AG08395 (cell line): ENCODE measurements at regions not wholly inside any gene's neighbourhood (a gene's known extent, or its start where the extent isn't known, plus 50 kb on each side); places are given as distances from the start of the nearest gene placed in this dataset.
A peak's percentile ranks its signal among the peaks of the same experiment; 100 is the strongest.
"Not testable (repeated sequence)": the region's sequence is repeated elsewhere in the genome, so short reads cannot be mapped to it uniquely, and the experiment has no call there.

Experiments used
- DNase-seq: peaks from one replicate; pipeline ENCODE4 v3.0.0; 2012; ENCODE audit warnings: mixed read lengths, low spot score

- DNase-seq, result peak; percentile 27
These were observed 250.0 kb downstream of the ABCC12 start for GRCh38 chr16:47905771-47906170.

GRCh38 chr16:47904691-47905090 is 251.1 kb downstream of the ABCC12 start:
- DNase-seq, result no peak

GRCh38 chr16:47903470-47903869 is 252.3 kb downstream of the ABCC12 start:
- no peak for DNase-seq

GRCh38 chr16:47897105-47897504 is 258.7 kb downstream of the ABCC12 start:
- not testable (repeated sequence) for DNase-seq

GRCh38 chr16:47895146-47895545 is 260.6 kb downstream of the ABCC12 start:
- no peak for DNase-seq

GRCh38 chr16:47892999-47893398 is 262.8 kb downstream of the ABCC12 start:
- no peak for DNase-seq

- no peak for DNase-seq
These were observed 267.1 kb downstream of the ABCC12 start for GRCh38 chr16:47888734-47889133.

GRCh38 chr16:47888142-47888541 is 267.7 kb downstream of the ABCC12 start:
- peak; percentile 58 for DNase-seq

GRCh38 chr16:47887496-47887895 is 268.3 kb downstream of the ABCC12 start:
- DNase-seq, result peak; percentile 28

- DNase-seq, result no peak
These were observed 269.0 kb downstream of the ABCC12 start for GRCh38 chr16:47886631-47887415.

GRCh38 chr16:47886139-47886538 is 269.7 kb downstream of the ABCC12 start:
- DNase-seq, result no peak

- no peak for DNase-seq
These were observed 270.3 kb downstream of the ABCC12 start for GRCh38 chr16:47885489-47885888.

- no peak for DNase-seq
These were observed 271.6 kb downstream of the ABCC12 start for GRCh38 chr16:47884116-47884725.

GRCh38 chr16:47881574-47881973 is 274.2 kb downstream of the ABCC12 start:
- no peak for DNase-seq

- DNase-seq, result no peak
These were observed 275.1 kb downstream of the ABCC12 start for GRCh38 chr16:47880653-47881052.

GRCh38 chr16:47877166-47877565 is 278.6 kb downstream of the ABCC12 start:
- no peak for DNase-seq

- DNase-seq, result no peak
These were observed 279.3 kb downstream of the ABCC12 start for GRCh38 chr16:47876511-47876910.

- no peak for DNase-seq
These were observed 282.4 kb downstream of the ABCC12 start for GRCh38 chr16:47873434-47873833.

GRCh38 chr16:47872225-47872624 is 283.6 kb downstream of the ABCC12 start:
- no peak for DNase-seq

- no peak for DNase-seq
These were observed 289.4 kb downstream of the ABCC12 start for GRCh38 chr16:47866423-47866822.

- DNase-seq, result no peak
These were observed 290.4 kb downstream of the ABCC12 start for GRCh38 chr16:47865337-47865855.

GRCh38 chr16:47864262-47864661 is 291.5 kb downstream of the ABCC12 start:
- not testable (repeated sequence) for DNase-seq

GRCh38 chr16:47861999-47862398 is 293.8 kb downstream of the ABCC12 start:
- no peak for DNase-seq
